ENCODE measurements at regions not wholly inside any gene's neighbourhood (a gene's known extent, or its start where the extent isn't known, plus 50 kb on each side); places are given as distances from the start of the nearest gene placed in this dataset.

DNA sequence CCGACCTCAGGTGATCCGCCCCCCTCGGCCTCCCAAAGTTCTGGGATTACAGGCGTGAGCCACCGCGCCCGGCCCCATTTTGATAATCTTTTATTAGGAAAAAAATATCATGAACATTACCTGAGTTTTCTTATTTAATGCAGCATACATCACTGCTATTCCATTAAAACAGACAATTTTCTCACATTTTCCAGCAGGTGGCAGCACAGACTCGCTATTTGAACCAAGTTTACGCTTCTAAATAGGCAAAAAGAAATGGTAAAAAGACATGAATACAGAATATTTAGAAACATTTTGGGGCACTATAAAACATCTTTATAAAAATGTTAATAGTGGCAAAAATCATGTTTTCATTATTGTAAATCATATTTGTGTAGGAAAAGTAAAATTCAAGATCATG lies 903.1 kb downstream of the SLITRK6 start:
- TF ChIP-seq GATA2 (IDR thresholded peaks at IDR 0.05; ENCODE audit: low read depth, low read length) = no peak
- no peak for TF ChIP-seq GATA3 (IDR thresholded peaks at IDR 0.05; ENCODE audit: low read depth, low read length)
